ENCODE measurements at regions not wholly inside any gene's neighbourhood (a gene's known extent, or its start where the extent isn't known, plus 50 kb on each side); places are given as distances from the start of the nearest gene placed in this dataset.

- Histone ChIP-seq H3K4me2 (ENCODE audit: insufficient read depth in 1 of 2, low read depth in 2 of 2, low read length in 2 of 2) (no peak overlapping the region), H3K9me3 (ENCODE audit: insufficient read depth in 2 of 2, low read depth in 1 of 2, low read length in 1 of 2) (no peaks in the 10 kb centered on the region), H3K27ac (ENCODE audit: low read depth, low read length) (no peak overlapping the region), H4K8ac (ENCODE audit: extremely low read depth, insufficient read depth, low read length) (no peak overlapping the region), H3K23me2 (ENCODE audit: low read depth, low read length) (no peaks in the 10 kb centered on the region), H3K56ac (replicated peaks; ENCODE audit: insufficient read length, low read depth, low read length) (no peak overlapping the region), H3K79me1 (ENCODE audit: low read depth, low read length) (no peaks in the 10 kb centered on the region), H2BK5ac (ENCODE audit: low read depth, low read length) (no peak overlapping the region), H2BK15ac (ENCODE audit: low read length) (no peak overlapping the region), H4K91ac (replicated peaks; ENCODE audit: insufficient read length, low read length) (no peak overlapping the region), H4K5ac (ENCODE audit: insufficient read length, low read depth, low read length) (no peak overlapping the region), H3K4ac (replicated peaks; ENCODE audit: insufficient read length, low read depth, low read length) (no peak overlapping the region), H2AK5ac (ENCODE audit: low read depth, low read length) (no peak overlapping the region), H3K4me1 (replicated peaks in 1 of 4; ENCODE audit: control insufficient read depth in 3 of 4, insufficient read depth in 4 of 4, low read length in 3 of 4) (peaks cover 0 to 6% (median 2%) of the 10 kb centered on the region in 4 experiments; a peak in 2 of 7 replicates), H3K14ac (ENCODE audit: insufficient read length) (no peak overlapping the region), H2AFZ (ENCODE audit: low read length) (no peak overlapping the region), H2BK12ac (ENCODE audit: low read depth, low read length) (no peak overlapping the region), H3K23ac (ENCODE audit: insufficient read length) (no peak overlapping the region), H4K20me1 (replicated peaks in 1 of 2; ENCODE audit: control insufficient read depth in 1 of 2, insufficient read depth in 2 of 2, low read length in 2 of 2) (peaks cover 3 to 11% of the 10 kb centered on the region in 2 experiments), H2BK120ac (replicated peaks; ENCODE audit: low read depth, low read length) (no peak overlapping the region), H3K79me2 (ENCODE audit: control insufficient read depth in 1 of 2, insufficient read depth in 2 of 2, low read length in 2 of 2) (no peaks in the 10 kb centered on the region), H3K36me3 (ENCODE audit: control insufficient read depth in 2 of 4, insufficient read depth in 4 of 4, low read length in 3 of 4) (no peaks in the 10 kb centered on the region), H2BK20ac (ENCODE audit: low read length) (no peak overlapping the region), H3K9ac (replicated peaks in 1 of 4; ENCODE audit: extremely low read depth in 1 of 4, low read depth in 3 of 4, low read length in 3 of 4) (no peak overlapping the region), H3K4me3 (ENCODE audit: extremely low read depth in 1 of 4, insufficient read depth in 2 of 4, low read depth in 3 of 4, low read length in 4 of 4) (no peak overlapping the region), H3K27me3 (replicated peaks in 1 of 4; ENCODE audit: control insufficient read depth in 3 of 4, extremely low read depth in 1 of 4, insufficient read depth in 3 of 4, low read length in 3 of 4) (peaks cover 46 to 80% (median 66%) of the 10 kb centered on the region in 4 experiments), H3K18ac (ENCODE audit: extremely low read depth, low read length) (no peak overlapping the region)
- FAIRE-seq (no peak), DNase-seq (ENCODE audit: low read depth in 1 of 2, low spot score in 2 of 2) (no peak)
- TF ChIP-seq TEAD4 (IDR thresholded peaks at IDR 0.05; ENCODE audit: low read depth, low read length) (0 out of 2 replicates have a peak, but pooled peaks have one; percentile 21), RXRA (IDR thresholded peaks at IDR 0.05; ENCODE audit: insufficient read depth, low read depth, low read length) (no peak)
- 82% methylated on average over 5 of the region's 5 CpGs; no CpG with 5 or more reads in 1 of the 2 experiments for WGBS, 2 experiments (ENCODE audit: extremely low coverage in 1 of 2, insufficient coverage in 1 of 2, insufficient read length in 1 of 2, insufficient replicate concordance in 2 of 2, low coverage in 1 of 2, low lambda C conversion rate in 2 of 2, missing lambda C conversion rate in 1 of 2)
- CTCF ChIA-PET (ENCODE audit: partially characterized antibody): interaction anchor here (2.3 kb wide), 1 partner anchor 14 kb away, joined by 6 read pairs; no protein-coding TSS in a partner anchor
- POLR2A ChIA-PET (ENCODE audit: partially characterized antibody): no interaction called here
Observed at GRCh38 chr5:6302684-6303083, 75.7 kb downstream of the MED10 start.

All from H1 (cell line).